ENCODE measurements at regions not wholly inside any gene's neighbourhood (a gene's known extent, or its start where the extent isn't known, plus 50 kb on each side); places are given as distances from the start of the nearest gene placed in this dataset.

DNA sequence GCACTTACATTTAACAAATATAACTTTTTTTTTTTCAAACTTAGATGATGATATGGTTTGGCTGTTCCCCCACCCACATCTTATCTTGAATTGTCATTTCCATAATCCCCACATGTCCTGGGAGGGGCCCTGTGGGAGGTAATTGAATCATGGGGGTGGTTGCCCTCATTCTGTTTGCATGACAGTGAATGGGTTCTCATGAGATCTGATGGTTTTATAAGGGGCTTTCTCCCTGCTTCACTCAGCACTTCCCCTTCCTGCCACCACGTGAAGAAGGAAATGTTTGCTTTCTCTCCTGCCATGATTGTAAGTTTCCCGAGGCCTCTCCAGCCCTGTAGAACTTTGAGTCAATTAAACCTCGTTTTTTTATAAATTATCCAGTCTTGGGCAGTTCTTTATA lies 432.6 kb downstream of the AMY1C start:
- TF ChIP-seq, protein P1, sequence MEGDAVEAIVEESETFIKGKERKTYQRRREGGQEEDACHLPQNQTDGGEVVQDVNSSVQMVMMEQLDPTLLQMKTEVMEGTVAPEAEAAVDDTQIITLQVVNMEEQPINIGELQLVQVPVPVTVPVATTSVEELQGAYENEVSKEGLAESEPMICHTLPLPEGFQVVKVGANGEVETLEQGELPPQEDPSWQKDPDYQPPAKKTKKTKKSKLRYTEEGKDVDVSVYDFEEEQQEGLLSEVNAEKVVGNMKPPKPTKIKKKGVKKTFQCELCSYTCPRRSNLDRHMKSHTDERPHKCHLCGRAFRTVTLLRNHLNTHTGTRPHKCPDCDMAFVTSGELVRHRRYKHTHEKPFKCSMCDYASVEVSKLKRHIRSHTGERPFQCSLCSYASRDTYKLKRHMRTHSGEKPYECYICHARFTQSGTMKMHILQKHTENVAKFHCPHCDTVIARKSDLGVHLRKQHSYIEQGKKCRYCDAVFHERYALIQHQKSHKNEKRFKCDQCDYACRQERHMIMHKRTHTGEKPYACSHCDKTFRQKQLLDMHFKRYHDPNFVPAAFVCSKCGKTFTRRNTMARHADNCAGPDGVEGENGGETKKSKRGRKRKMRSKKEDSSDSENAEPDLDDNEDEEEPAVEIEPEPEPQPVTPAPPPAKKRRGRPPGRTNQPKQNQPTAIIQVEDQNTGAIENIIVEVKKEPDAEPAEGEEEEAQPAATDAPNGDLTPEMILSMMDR (IDR thresholded peaks at IDR 0.05): no peak
- no peak overlapping the region for H3K4me3 Mint-ChIP-seq
- DNase-seq: no peak
- H3K27ac Mint-ChIP-seq: no peak overlapping the region
- no peaks in the 10 kb centered on the region for H3K36me3 Mint-ChIP-seq (ENCODE audit: low read depth)
- H3K4me1 Mint-ChIP-seq: no peaks in the 10 kb centered on the region
- H3K27me3 Mint-ChIP-seq (ENCODE audit: low read depth, poor library complexity): no peaks in the 10 kb centered on the region
- peaks cover 5% of the 10 kb centered on the region for H3K9me3 Mint-ChIP-seq

- H3K36me3 Mint-ChIP-seq (ENCODE audit: low read depth): no peaks in the 10 kb centered on the region
- no peak for DNase-seq
- no peaks in the 10 kb centered on the region for H3K27me3 Mint-ChIP-seq (ENCODE audit: low read depth, poor library complexity)
- H3K4me3 Mint-ChIP-seq: no peak overlapping the region
- H3K9me3 Mint-ChIP-seq: no peaks in the 10 kb centered on the region
- TF ChIP-seq, protein P1 (IDR thresholded peaks at IDR 0.05): no peak
- no peaks in the 10 kb centered on the region for H3K4me1 Mint-ChIP-seq
- no peak overlapping the region for H3K27ac Mint-ChIP-seq
These were observed 439.5 kb downstream of the AMY1C start for GRCh38 chr1:104189207-104189606.

GRCh38 chr1:104190821-104191220 lies 441.1 kb downstream of the AMY1C start:
- TF ChIP-seq, protein P1 (IDR thresholded peaks at IDR 0.05): no peak
- no peak overlapping the region for H3K27ac Mint-ChIP-seq
- no peaks in the 10 kb centered on the region for H3K4me1 Mint-ChIP-seq
- no peaks in the 10 kb centered on the region for H3K27me3 Mint-ChIP-seq (ENCODE audit: low read depth, poor library complexity)
- no peak for DNase-seq
- no peaks in the 10 kb centered on the region for H3K36me3 Mint-ChIP-seq (ENCODE audit: low read depth)
- no peak overlapping the region for H3K4me3 Mint-ChIP-seq
- H3K9me3 Mint-ChIP-seq: no peaks in the 10 kb centered on the region

DNA sequence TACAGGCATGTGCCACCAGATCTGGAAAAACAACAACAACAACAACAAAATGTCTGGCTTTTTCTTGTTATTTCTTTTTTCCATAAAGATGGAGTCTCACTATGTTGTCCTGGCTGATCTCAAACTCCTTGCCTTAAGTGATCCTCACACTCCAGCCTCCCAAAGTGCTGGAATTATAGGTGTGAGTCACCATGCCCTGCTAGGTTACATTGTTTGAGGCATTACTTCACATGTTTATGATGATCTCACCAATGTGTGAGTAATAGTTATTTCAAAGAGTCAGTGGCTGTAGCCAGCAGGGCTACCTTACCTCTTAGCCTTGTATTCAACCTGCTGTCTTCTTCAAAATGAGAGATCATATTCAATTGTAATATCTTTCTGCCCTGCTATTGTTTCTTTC lies 445.7 kb downstream of the AMY1C start:
- no peak overlapping the region for H3K27ac Mint-ChIP-seq
- no peaks in the 10 kb centered on the region for H3K27me3 Mint-ChIP-seq (ENCODE audit: low read depth, poor library complexity)
- no peak for DNase-seq
- no peaks in the 10 kb centered on the region for H3K4me1 Mint-ChIP-seq
- no peak overlapping the region for H3K4me3 Mint-ChIP-seq
- H3K9me3 Mint-ChIP-seq: no peaks in the 10 kb centered on the region
- no peaks in the 10 kb centered on the region for H3K36me3 Mint-ChIP-seq (ENCODE audit: low read depth)
- TF ChIP-seq, protein P1 (IDR thresholded peaks at IDR 0.05): no peak

DNA sequence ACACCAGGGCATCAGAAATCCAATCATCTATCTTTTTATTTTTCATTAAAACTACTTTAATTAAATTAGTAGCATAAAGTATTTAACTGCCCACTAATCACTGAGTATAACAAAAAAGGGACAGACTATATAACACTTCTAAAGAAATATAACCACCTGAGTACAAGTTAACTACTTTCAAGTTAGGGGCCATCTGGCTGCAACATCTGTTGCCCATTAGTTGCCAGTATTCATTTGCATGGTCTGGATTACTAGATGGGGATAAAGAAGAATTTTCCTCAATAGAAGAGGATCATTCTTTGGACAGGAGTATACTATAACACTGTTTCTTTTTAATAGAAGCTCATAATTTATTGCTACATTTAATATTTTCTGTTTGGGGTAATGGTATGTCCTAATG lies 446.4 kb downstream of the AMY1C start:
- Mint-ChIP-seq H3K27me3 (ENCODE audit: low read depth, poor library complexity) (no peaks in the 10 kb centered on the region), H3K27ac (no peak overlapping the region)
- TF ChIP-seq, protein P1 (IDR thresholded peaks at IDR 0.05): no peak

GRCh38 chr1:104197516-104197915 lies 447.8 kb downstream of the AMY1C start:
- no peak for DNase-seq
- Mint-ChIP-seq H3K27ac (no peak overlapping the region), H3K9me3 (peaks cover 13% of the 10 kb centered on the region), H3K4me1 (no peaks in the 10 kb centered on the region), H3K27me3 (ENCODE audit: low read depth, poor library complexity) (no peaks in the 10 kb centered on the region), H3K4me3 (no peak overlapping the region), H3K36me3 (ENCODE audit: low read depth) (no peaks in the 10 kb centered on the region)
- TF ChIP-seq, protein P1 (IDR thresholded peaks at IDR 0.05): no peak

More for the DNA sequence above, 446.4 kb downstream of the AMY1C start:
- Mint-ChIP-seq H3K9me3 (peaks cover 4% of the 10 kb centered on the region), H3K36me3 (ENCODE audit: low read depth) (no peaks in the 10 kb centered on the region), H3K4me1 (no peaks in the 10 kb centered on the region), H3K4me3 (no peak overlapping the region)
- no peak for DNase-seq

Data from nephron progenitor cell (in vitro differentiated cells).